BE2C (cell line): ENCODE measurements at regions not wholly inside any gene's neighbourhood (a gene's known extent, or its start where the extent isn't known, plus 50 kb on each side); places are given as distances from the start of the nearest gene placed in this dataset.

Experiments
- DNase-seq: peaks from one replicate; pipeline ENCODE4 v3.0.0-alpha.2; 2020
- H3K27me3 ChIP-seq: fragments of 250-450 bp; sonication (Bioruptor Pico); 2 replicates; pipeline ENCODE4 v1.5.1; 2020; ENCODE audit warnings: mild to moderate bottlenecking
- H3K36me3 ChIP-seq: fragments of 250-450 bp; sonication (Bioruptor Pico); 2 replicates; pipeline ENCODE4 v1.5.1; 2020; ENCODE audit warnings: mild to moderate bottlenecking
- H3K4me1 ChIP-seq: fragments of 250-450 bp; sonication (Bioruptor Pico); 2 replicates; pipeline ENCODE4 v1.5.1; 2020
- H3K4me3 ChIP-seq: 2 replicates; pipeline ENCODE4 v1.5.1; 2011; ENCODE audit warnings: low read depth, low read length
- H3K9me3 ChIP-seq: fragments of 250-450 bp; sonication (Bioruptor Pico); 2 replicates; pipeline ENCODE4 v1.5.1; 2020
- CTCF ChIP-seq: IDR thresholded peaks from 2 replicates; pipeline ENCODE4 v1.5.1; 2012; ENCODE audit warnings: mild to moderate bottlenecking, low read depth, low read length

GRCh38 chr12:13486794-13487193 lies 290.3 kb downstream of the EMP1 start:
- Histone ChIP-seq H3K9me3 (no peaks in the 10 kb centered on the region), H3K4me1 (no peaks in the 10 kb centered on the region), H3K4me3 (no peak overlapping the region), H3K36me3 (no peaks in the 10 kb centered on the region), H3K27me3 (no peaks in the 10 kb centered on the region)
- TF ChIP-seq CTCF = no peak
- no peak for DNase-seq

GRCh38 chr12:13478650-13479181 lies 282.2 kb downstream of the EMP1 start:
- no peaks in the 10 kb centered on the region for H3K36me3 ChIP-seq
- H3K27me3 ChIP-seq = peaks cover 4% of the 10 kb centered on the region
- DNase-seq = no peak
- TF ChIP-seq CTCF = no peak
- H3K9me3 ChIP-seq = no peaks in the 10 kb centered on the region; the same call in 1 of the 2 replicates
- H3K4me3 ChIP-seq = no peak overlapping the region
- peaks cover 9% of the 10 kb centered on the region; the same call in 1 of the 2 replicates for H3K4me1 ChIP-seq

- DNase-seq = no peak
- Histone ChIP-seq H3K4me1 (peaks cover 9% of the 10 kb centered on the region; the same call in 1 of the 2 replicates), H3K4me3 (no peak overlapping the region), H3K36me3 (no peaks in the 10 kb centered on the region), H3K9me3 (no peaks in the 10 kb centered on the region), H3K27me3 (peaks cover 4% of the 10 kb centered on the region)
- no peak for TF ChIP-seq CTCF
These were observed 277.9 kb downstream of the EMP1 start for GRCh38 chr12:13474381-13474780.

- no peaks in the 10 kb centered on the region for H3K9me3 ChIP-seq
- H3K4me3 ChIP-seq = no peak overlapping the region
- H3K4me1 ChIP-seq = peaks cover 9% of the 10 kb centered on the region; the same call in 1 of the 2 replicates
- no peaks in the 10 kb centered on the region for H3K36me3 ChIP-seq
- peaks cover 4% of the 10 kb centered on the region for H3K27me3 ChIP-seq
- no peak for TF ChIP-seq CTCF
- no peak for DNase-seq
These were observed 276.2 kb downstream of the EMP1 start for GRCh38 chr12:13472690-13473089.

GRCh38 chr12:13471471-13471870 lies 274.9 kb downstream of the EMP1 start:
- no peak for TF ChIP-seq CTCF
- H3K4me3 ChIP-seq = no peak overlapping the region
- H3K9me3 ChIP-seq = no peaks in the 10 kb centered on the region
- H3K27me3 ChIP-seq = peaks cover 4% of the 10 kb centered on the region
- H3K36me3 ChIP-seq = no peaks in the 10 kb centered on the region
- peaks cover 9% of the 10 kb centered on the region; the same call in 1 of the 2 replicates for H3K4me1 ChIP-seq
- no peak for DNase-seq

GRCh38 chr12:13465635-13466034 lies 269.1 kb downstream of the EMP1 start:
- no peak overlapping the region for H3K4me3 ChIP-seq
- DNase-seq = no peak

More at GRCh38 chr12:13465635-13466034, 269.1 kb downstream of the EMP1 start:
- no peaks in the 10 kb centered on the region for H3K27me3 ChIP-seq
- no peaks in the 10 kb centered on the region for H3K9me3 ChIP-seq
- H3K4me1 ChIP-seq = no peaks in the 10 kb centered on the region
- H3K36me3 ChIP-seq = no peaks in the 10 kb centered on the region
- TF ChIP-seq CTCF = no peak
